EL (cell line): ENCODE measurements at regions not wholly inside any gene's neighbourhood (a gene's known extent, or its start where the extent isn't known, plus 50 kb on each side); places are given as distances from the start of the nearest gene placed in this dataset.
"Not testable (repeated sequence)": the region's sequence is repeated elsewhere in the genome, so short reads cannot be mapped to it uniquely, and the experiment has no call there.

Experiments used
- DNase-seq: peaks from one replicate; pipeline ENCODE4 v3.0.0-alpha.2; 2016

- DNase-seq: peak; percentile 92
Measured at GRCh38 chr10:33066558-33067236, 108.7 kb upstream of the ITGB1 start.

GRCh38 chr10:33065111-33065510 lies 107.1 kb upstream of the ITGB1 start:
- DNase-seq: no peak

- DNase-seq: no peak
Measured at GRCh38 chr10:33064706-33065105, 106.7 kb upstream of the ITGB1 start.

- no peak for DNase-seq
Measured at GRCh38 chr10:33057620-33058019, 99.6 kb upstream of the ITGB1 start.

GRCh38 chr10:33056828-33057596 lies 99.0 kb upstream of the ITGB1 start:
- no peak for DNase-seq

GRCh38 chr10:33055625-33056024 lies 97.6 kb upstream of the ITGB1 start:
- peak; percentile 46 for DNase-seq

GRCh38 chr10:33052915-33053810 lies 95.1 kb upstream of the ITGB1 start:
- no peak for DNase-seq

- no peak for DNase-seq
Measured at GRCh38 chr10:33052263-33052875, 94.3 kb upstream of the ITGB1 start.

GRCh38 chr10:33049963-33050920 lies 92.2 kb upstream of the ITGB1 start:
- DNase-seq: not testable (repeated sequence)

GRCh38 chr10:33048223-33048622 lies 90.2 kb upstream of the ITGB1 start:
- no peak for DNase-seq

- DNase-seq: no peak
Measured at GRCh38 chr10:33047655-33048054, 89.6 kb upstream of the ITGB1 start.

GRCh38 chr10:33046792-33047191 lies 88.8 kb upstream of the ITGB1 start:
- no peak for DNase-seq

- no peak for DNase-seq
Measured at GRCh38 chr10:33045421-33045820, 87.4 kb upstream of the ITGB1 start.

- DNase-seq: no peak
Measured at GRCh38 chr10:33042565-33042964, 84.5 kb upstream of the ITGB1 start.

GRCh38 chr10:33041783-33042437 lies 83.9 kb upstream of the ITGB1 start:
- DNase-seq: no peak

- no peak for DNase-seq
Measured at GRCh38 chr10:33040436-33040835, 82.4 kb upstream of the ITGB1 start.

GRCh38 chr10:33039181-33039580 lies 81.2 kb upstream of the ITGB1 start:
- no peak for DNase-seq

- no peak for DNase-seq
Measured at GRCh38 chr10:33038672-33039071, 80.6 kb upstream of the ITGB1 start.

GRCh38 chr10:33037726-33038125 lies 79.7 kb upstream of the ITGB1 start:
- DNase-seq: no peak

GRCh38 chr10:33036670-33037069 lies 78.6 kb upstream of the ITGB1 start:
- no peak for DNase-seq

- DNase-seq: no peak
Measured at GRCh38 chr10:33035411-33035810, 77.4 kb upstream of the ITGB1 start.
